H1 (cell line): ENCODE measurements at regions not wholly inside any gene's neighbourhood (a gene's known extent, or its start where the extent isn't known, plus 50 kb on each side); places are given as distances from the start of the nearest gene placed in this dataset.

ENCODE experiments used
- CTCF ChIA-PET: fragments of 300-600 bp; sonication (Branson Sonifier 250); formaldehyde crosslinking; loops from one replicate; lab custom pipeline; 2021; ENCODE audit not compliant: partially characterized antibody; lab: Charles Lee
- POLR2A ChIA-PET: fragments of 300-600 bp; sonication (Branson Sonifier 250); formaldehyde crosslinking; loops from one replicate; lab custom pipeline; 2021; ENCODE audit warnings: inconsistent platforms; ENCODE audit not compliant: partially characterized antibody; lab: Charles Lee
- DNase-seq, 2 experiments: peaks; one replicate each; pipeline versions ENCODE4 v3.0.0 to v3.0.0-alpha.2; 2010 to 2022; ENCODE audit warnings: low spot score in 2 of 2, low read depth in 1 of 2, mixed read lengths in 1 of 2
- FAIRE-seq: peaks from 2 replicates; lab custom pipeline; 2011; peaks lifted over from hg19 to GRCh38; lab: Jason Lieb, UNC
- H2AFZ ChIP-seq: 2 replicates; pipeline ENCODE4 v1.8.1; 2012; ENCODE audit warnings: low read length, inconsistent platforms
- H2AK5ac ChIP-seq: 2 replicates; pipeline ENCODE4 v1.6.1; 2013; ENCODE audit warnings: low read depth, low read length
- H2BK120ac ChIP-seq: replicated peaks from 2 replicates; pipeline ENCODE3; 2013; ENCODE audit warnings: low read depth, low read length, inconsistent platforms
- H2BK12ac ChIP-seq: 2 replicates; pipeline ENCODE4 v1.6.1; 2013; ENCODE audit warnings: low read depth, low read length
- H2BK15ac ChIP-seq: 2 replicates; pipeline ENCODE4 v1.6.1; 2013; ENCODE audit warnings: low read length
- H2BK20ac ChIP-seq: 2 replicates; pipeline ENCODE4 v1.6.1; 2013; ENCODE audit warnings: low read length
- H2BK5ac ChIP-seq: 2 replicates; pipeline ENCODE4 v1.6.1; 2013; ENCODE audit warnings: low read depth, low read length
- H3K14ac ChIP-seq: 2 replicates; pipeline ENCODE4 v1.6.1; 2013; ENCODE audit warnings: inconsistent platforms; ENCODE audit not compliant: insufficient read length
- H3K18ac ChIP-seq: 2 replicates; pipeline ENCODE4 v1.6.1; 2013; ENCODE audit warnings: low read length; ENCODE audit errors: extremely low read depth
- H3K23ac ChIP-seq: 2 replicates; pipeline ENCODE4 v1.6.1; 2013; ENCODE audit warnings: inconsistent platforms; ENCODE audit not compliant: insufficient read length
- H3K23me2 ChIP-seq: 2 replicates; pipeline ENCODE4 v1.6.1; 2013; ENCODE audit warnings: low read depth, low read length
- H3K27ac ChIP-seq: 2 replicates; pipeline ENCODE4 v1.6.1; 2011; ENCODE audit warnings: low read depth, low read length, inconsistent platforms
- H3K27me3 ChIP-seq, 4 experiments: replicated peaks in 1 of 4; 1 replicate in 1 of 4; 2 replicates in 3 of 4; pipeline versions ENCODE4 v1.6.1 to v1.8.1; 2011 to 2013; ENCODE audit warnings: low read length in 3 of 4, mild to moderate bottlenecking in 3 of 4, inconsistent platforms in 2 of 4, mixed read lengths in 2 of 4, moderate library complexity in 1 of 4; ENCODE audit not compliant: control insufficient read depth in 3 of 4, insufficient read depth in 3 of 4; ENCODE audit errors: extremely low read depth in 1 of 4
- H3K36me3 ChIP-seq, 4 experiments: 2 replicates each; pipeline versions ENCODE4 v1.6.1 to v1.8.1; 2011 to 2013; ENCODE audit warnings: mild to moderate bottlenecking in 4 of 4, low read length in 3 of 4, moderate library complexity in 2 of 4, control low read depth in 1 of 4, inconsistent platforms in 1 of 4; ENCODE audit not compliant: insufficient read depth in 4 of 4, control insufficient read depth in 2 of 4
- H3K4ac ChIP-seq: replicated peaks from 2 replicates; pipeline ENCODE3; 2013; ENCODE audit warnings: low read length, low read depth, mixed read lengths, inconsistent platforms; ENCODE audit not compliant: insufficient read length
- H3K4me1 ChIP-seq, 4 experiments: replicated peaks in 1 of 4; 1 replicate in 1 of 4; 2 replicates in 3 of 4; pipeline versions ENCODE4 v1.6.1 to v1.8.1; 2011 to 2013; ENCODE audit warnings: low read length in 3 of 4, inconsistent platforms in 2 of 4, mixed read lengths in 1 of 4; ENCODE audit not compliant: insufficient read depth in 4 of 4, control insufficient read depth in 3 of 4
- H3K4me2 ChIP-seq, 2 experiments: 2 replicates each; pipeline versions ENCODE4 v1.6.1 to v1.8.1; 2011 to 2013; ENCODE audit warnings: low read depth in 2 of 2, low read length in 2 of 2, control low read depth in 1 of 2, inconsistent platforms in 1 of 2, mild to moderate bottlenecking in 1 of 2; ENCODE audit not compliant: insufficient read depth in 1 of 2
- H3K4me3 ChIP-seq, 4 experiments: fragments of 200-600, 300-600 bp in 1 of 4; sonication (generic), shearing (Covaris generic), sonication (Bioruptor Twin) in 1 of 4; 2 replicates each; pipeline versions ENCODE4 v1.5.1 to v1.8.1; 2011 to 2016; ENCODE audit warnings: low read length in 4 of 4, low read depth in 3 of 4, control low read depth in 2 of 4, inconsistent platforms in 2 of 4, mild to moderate bottlenecking in 2 of 4, mixed read lengths in 1 of 4, moderate library complexity in 1 of 4; ENCODE audit not compliant: insufficient read depth in 2 of 4; ENCODE audit errors: extremely low read depth in 1 of 4
- H3K56ac ChIP-seq: replicated peaks from 2 replicates; pipeline ENCODE3; 2013; ENCODE audit warnings: low read depth, mild to moderate bottlenecking, mixed read lengths, low read length, inconsistent platforms; ENCODE audit not compliant: insufficient read length
- H3K79me1 ChIP-seq: 2 replicates; pipeline ENCODE4 v1.6.1; 2013; ENCODE audit warnings: low read depth, low read length, control low read depth
- H3K79me2 ChIP-seq, 2 experiments: 2 replicates each; pipeline versions ENCODE4 v1.6.1 to v1.8.1; 2012 to 2013; ENCODE audit warnings: low read length in 2 of 2, mild to moderate bottlenecking in 2 of 2, inconsistent platforms in 1 of 2; ENCODE audit not compliant: insufficient read depth in 2 of 2, control insufficient read depth in 1 of 2
- H3K9ac ChIP-seq, 4 experiments: replicated peaks in 1 of 4; 1 replicate in 1 of 4; 2 replicates in 3 of 4; pipeline versions ENCODE4 v1.6.1 to v1.8.1; 2011 to 2013; ENCODE audit warnings: low read depth in 3 of 4, low read length in 3 of 4, control low read depth in 2 of 4, mild to moderate bottlenecking in 2 of 4, moderate library complexity in 2 of 4, inconsistent platforms in 1 of 4; ENCODE audit errors: extremely low read depth in 1 of 4
- H3K9me3 ChIP-seq, 2 experiments: 2 replicates each; pipeline versions ENCODE4 v1.6.1 to v1.8.1; 2012 to 2013; ENCODE audit warnings: mild to moderate bottlenecking in 2 of 2, moderate library complexity in 2 of 2, control low read depth in 1 of 2, inconsistent platforms in 1 of 2, low read depth in 1 of 2, low read length in 1 of 2, mixed read lengths in 1 of 2; ENCODE audit not compliant: insufficient read depth in 2 of 2
- H4K20me1 ChIP-seq, 2 experiments: replicated peaks in 1 of 2; 2 replicates each; pipeline versions ENCODE3 to v1.8.1; 2011 to 2013; ENCODE audit warnings: inconsistent platforms in 2 of 2, low read length in 2 of 2, mild to moderate bottlenecking in 1 of 2; ENCODE audit not compliant: insufficient read depth in 2 of 2, control insufficient read depth in 1 of 2
- H4K5ac ChIP-seq: 2 replicates; pipeline ENCODE4 v1.6.1; 2013; ENCODE audit warnings: low read length, low read depth, mixed read lengths, inconsistent platforms; ENCODE audit not compliant: insufficient read length
- H4K8ac ChIP-seq: 2 replicates; pipeline ENCODE4 v1.8.0; 2013; ENCODE audit warnings: mild to moderate bottlenecking, moderate library complexity, low read length, inconsistent platforms; ENCODE audit not compliant: insufficient read depth; ENCODE audit errors: extremely low read depth
- H4K91ac ChIP-seq: replicated peaks from 2 replicates; pipeline ENCODE3; 2013; ENCODE audit warnings: low read length, mixed read lengths, inconsistent platforms; ENCODE audit not compliant: insufficient read length
- EZH2 ChIP-seq: fragments of 200-600 bp; sonication (generic); IDR thresholded peaks from 2 replicates; pipeline ENCODE4 v1.7.1; 2012; ENCODE audit warnings: low read depth, mild to moderate bottlenecking, moderate library complexity, low read length, inconsistent platforms; ENCODE audit not compliant: severe bottlenecking
- TAF1 ChIP-seq: IDR thresholded peaks from 2 replicates; pipeline ENCODE4 v1.6.1; 2011; ENCODE audit warnings: mild to moderate bottlenecking, low read depth, low read length
- WGBS, 2 experiments: shearing (Covaris generic) in 1 of 2; methylation state at CpG; one replicate each; pipeline versions ENCODE4 v1.1.6 to v1.1.7; 2013 to 2015; ENCODE audit warnings: low lambda C conversion rate in 2 of 2, mixed read lengths in 2 of 2, inconsistent platforms in 1 of 2, low coverage in 1 of 2, missing lambda C conversion rate in 1 of 2; ENCODE audit not compliant: insufficient replicate concordance in 2 of 2, insufficient coverage in 1 of 2, insufficient read length in 1 of 2; ENCODE audit errors: extremely low coverage in 1 of 2, missing lambda C conversion rate in 1 of 2; 5-methylcytosine and 5-hydroxymethylcytosine counted together

DNA sequence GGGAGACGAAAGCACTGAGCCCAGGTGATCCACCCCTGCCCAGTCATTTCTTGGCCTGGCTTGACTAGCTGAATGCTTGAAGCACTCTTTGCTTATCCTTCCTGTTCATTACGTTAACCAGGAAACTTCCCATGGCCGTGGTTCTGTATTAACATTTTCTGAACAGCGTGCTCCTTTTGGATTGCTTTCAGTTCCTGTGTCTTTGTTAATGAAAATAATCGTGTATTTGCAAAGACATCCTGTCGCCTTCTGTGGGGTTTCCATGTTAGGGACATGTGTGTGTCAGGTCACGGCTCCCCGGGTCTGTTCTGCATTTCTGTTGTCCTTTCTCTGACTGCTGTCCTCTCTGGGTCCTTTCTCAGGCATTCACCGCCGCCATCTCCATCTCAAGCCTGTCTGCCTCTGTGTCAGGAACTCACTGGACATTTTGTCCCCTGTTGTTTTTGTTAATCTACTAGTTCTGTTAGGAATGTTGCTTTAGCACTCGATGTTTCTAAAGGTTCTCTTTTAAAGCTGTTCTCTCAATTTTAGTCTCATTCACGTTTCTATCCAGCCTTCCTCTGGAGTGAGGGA, 434.1 kb upstream of the HS6ST1 start:
- Histone ChIP-seq H2BK12ac (no peak overlapping the region), H3K36me3 (no peaks in the 10 kb centered on the region)
- POLR2A ChIA-PET, result no interaction called here
- no peak for FAIRE-seq
- TF ChIP-seq EZH2 (no peak), TAF1 (no peak)
- TF ChIP-seq, all 59 proteins: peak for 0
- Histone ChIP-seq H3K9ac (no peak overlapping the region), H2BK15ac (no peak overlapping the region), H3K18ac (no peak overlapping the region; the same call in 1 of the 2 replicates), H3K4me3 (no peak overlapping the region), H3K23me2 (no peaks in the 10 kb centered on the region), H2AFZ (no peak overlapping the region), H3K4me1 (peaks cover 0 to 2% (median 0%) of the 10 kb centered on the region in 4 experiments; a peak in 1 of 7 replicates), H3K27me3 (no peaks in the 10 kb centered on the region), H3K23ac (no peak overlapping the region), H3K79me1 (no peaks in the 10 kb centered on the region), H4K91ac (no peak overlapping the region), H3K9me3 (no peaks in the 10 kb centered on the region; a peak in 1 of 4 replicates), H3K4me2 (no peak overlapping the region), H2BK5ac (no peak overlapping the region), H2BK120ac (no peak overlapping the region), H4K20me1 (no peaks in the 10 kb centered on the region), H3K4ac (no peak overlapping the region), H3K79me2 (no peaks in the 10 kb centered on the region), H2AK5ac (no peak overlapping the region), H4K5ac (no peak overlapping the region), H3K27ac (no peak overlapping the region), H3K14ac (no peak overlapping the region), H3K56ac (no peak overlapping the region), H2BK20ac (0 out of 2 replicates have a peak overlapping the region, but pooled peaks have one; percentile 26), H4K8ac (no peak overlapping the region)
- CTCF ChIA-PET, result no interaction called here
- WGBS, 2 experiments, result 88% methylated on average over 12 of the region's 12 CpGs; no CpG with 5 or more reads in 1 of the 2 experiments
- no peak for DNase-seq
